GM12864 (cell line): ENCODE measurements at regions not wholly inside any gene's neighbourhood (a gene's known extent, or its start where the extent isn't known, plus 50 kb on each side); places are given as distances from the start of the nearest gene placed in this dataset.

Experiments used
- DNase-seq: peaks from one replicate; pipeline ENCODE4 v3.0.0-alpha.2; 2011; ENCODE audit warnings: low read depth
- H3K4me3 ChIP-seq: 2 replicates; pipeline ENCODE4 v1.5.1; 2011; ENCODE audit warnings: mild to moderate bottlenecking, low read depth, low read length, control low read depth
- TF ChIP-seq, protein P1 (sequence below): IDR thresholded peaks from 2 replicates; pipeline ENCODE4 v1.5.1; 2011; ENCODE audit warnings: low read depth, mild to moderate bottlenecking, moderate library complexity, low read length, control low read depth, inconsistent platforms; ENCODE audit errors: missing control alignments

DNA sequence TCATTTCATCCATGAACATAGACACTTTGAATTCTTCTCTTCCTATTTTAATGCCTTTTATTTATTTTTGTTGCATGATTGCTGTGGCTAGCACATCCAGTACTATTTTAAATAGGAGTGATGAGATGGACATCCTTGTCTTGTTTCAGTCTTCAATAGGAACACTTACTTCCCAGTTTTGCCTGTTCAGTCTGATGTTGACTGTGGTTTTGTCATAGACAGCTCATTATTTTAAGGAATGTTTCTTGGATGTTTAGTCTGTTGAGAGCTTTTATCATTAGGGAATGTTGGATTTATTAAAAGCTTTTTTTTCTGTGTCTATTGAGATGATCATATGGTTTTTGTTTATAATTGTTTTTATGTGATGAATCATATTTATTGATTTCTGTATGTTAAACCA, 586.6 kb downstream of the SLITRK1 start:
- H3K4me3 ChIP-seq: no peak overlapping the region
- DNase-seq: no peak
- TF ChIP-seq, protein P1, sequence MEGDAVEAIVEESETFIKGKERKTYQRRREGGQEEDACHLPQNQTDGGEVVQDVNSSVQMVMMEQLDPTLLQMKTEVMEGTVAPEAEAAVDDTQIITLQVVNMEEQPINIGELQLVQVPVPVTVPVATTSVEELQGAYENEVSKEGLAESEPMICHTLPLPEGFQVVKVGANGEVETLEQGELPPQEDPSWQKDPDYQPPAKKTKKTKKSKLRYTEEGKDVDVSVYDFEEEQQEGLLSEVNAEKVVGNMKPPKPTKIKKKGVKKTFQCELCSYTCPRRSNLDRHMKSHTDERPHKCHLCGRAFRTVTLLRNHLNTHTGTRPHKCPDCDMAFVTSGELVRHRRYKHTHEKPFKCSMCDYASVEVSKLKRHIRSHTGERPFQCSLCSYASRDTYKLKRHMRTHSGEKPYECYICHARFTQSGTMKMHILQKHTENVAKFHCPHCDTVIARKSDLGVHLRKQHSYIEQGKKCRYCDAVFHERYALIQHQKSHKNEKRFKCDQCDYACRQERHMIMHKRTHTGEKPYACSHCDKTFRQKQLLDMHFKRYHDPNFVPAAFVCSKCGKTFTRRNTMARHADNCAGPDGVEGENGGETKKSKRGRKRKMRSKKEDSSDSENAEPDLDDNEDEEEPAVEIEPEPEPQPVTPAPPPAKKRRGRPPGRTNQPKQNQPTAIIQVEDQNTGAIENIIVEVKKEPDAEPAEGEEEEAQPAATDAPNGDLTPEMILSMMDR: no peak

DNA sequence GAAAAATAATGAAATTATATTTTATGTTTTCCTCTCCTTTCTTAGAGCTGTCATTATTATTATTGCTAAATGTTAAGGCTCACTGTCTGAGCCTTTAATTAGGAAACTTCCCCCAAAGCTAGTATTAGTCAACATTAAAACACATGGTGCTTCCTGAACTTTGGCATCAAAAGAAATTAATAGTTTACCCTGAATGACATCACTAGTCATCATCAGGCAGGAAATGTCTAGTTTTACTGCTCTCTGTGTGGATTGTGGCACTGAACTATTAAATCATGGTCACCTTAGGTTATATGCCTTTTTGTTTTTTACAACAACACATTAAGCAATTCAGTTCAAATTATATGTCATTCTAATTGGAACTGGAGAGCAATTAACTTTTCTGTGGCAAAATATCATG, 595.5 kb downstream of the SLITRK1 start:
- no peak overlapping the region for H3K4me3 ChIP-seq
- TF ChIP-seq, protein P1: no peak
- DNase-seq: no peak

DNA sequence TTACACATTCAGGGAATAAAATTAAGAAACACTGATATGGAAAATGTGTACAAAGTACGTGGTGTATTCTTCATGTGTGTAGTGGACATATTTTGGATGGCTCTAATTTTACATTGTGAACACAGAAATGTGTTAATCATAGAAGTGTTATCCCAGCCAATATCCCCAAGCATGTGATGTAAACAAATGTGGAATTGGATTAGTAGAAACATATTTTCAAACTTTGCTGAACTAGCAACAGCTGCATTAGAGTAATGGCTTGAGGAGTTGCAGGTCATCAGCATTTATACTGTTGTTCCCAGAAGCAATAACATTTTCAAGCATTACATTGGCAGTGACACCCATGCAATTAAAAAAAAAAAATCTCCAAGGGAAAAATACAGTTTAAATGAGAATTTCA, 600.6 kb downstream of the SLITRK1 start:
- TF ChIP-seq, protein P1: no peak
- no peak overlapping the region for H3K4me3 ChIP-seq
- no peak for DNase-seq

DNA sequence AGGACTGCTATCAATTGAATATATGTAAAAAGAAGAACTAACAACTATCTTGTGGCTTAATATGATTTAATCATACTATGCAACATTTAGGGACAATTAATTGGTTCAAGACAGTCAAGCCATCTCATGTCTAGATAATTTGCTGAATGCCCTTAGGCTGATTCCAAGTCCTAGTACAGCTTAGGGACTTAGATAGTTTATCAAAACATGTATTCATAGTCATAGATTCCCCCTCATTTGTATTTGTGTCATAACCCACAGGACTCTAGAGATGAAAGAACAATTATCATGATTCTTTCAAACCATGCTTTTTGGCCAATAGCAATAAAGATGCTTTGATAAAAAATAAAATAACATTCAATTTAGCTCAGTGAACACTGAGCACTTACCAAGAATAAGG, 607.6 kb downstream of the SLITRK1 start:
- TF ChIP-seq, protein P1: no peak
- no peak overlapping the region for H3K4me3 ChIP-seq
- no peak for DNase-seq

DNA sequence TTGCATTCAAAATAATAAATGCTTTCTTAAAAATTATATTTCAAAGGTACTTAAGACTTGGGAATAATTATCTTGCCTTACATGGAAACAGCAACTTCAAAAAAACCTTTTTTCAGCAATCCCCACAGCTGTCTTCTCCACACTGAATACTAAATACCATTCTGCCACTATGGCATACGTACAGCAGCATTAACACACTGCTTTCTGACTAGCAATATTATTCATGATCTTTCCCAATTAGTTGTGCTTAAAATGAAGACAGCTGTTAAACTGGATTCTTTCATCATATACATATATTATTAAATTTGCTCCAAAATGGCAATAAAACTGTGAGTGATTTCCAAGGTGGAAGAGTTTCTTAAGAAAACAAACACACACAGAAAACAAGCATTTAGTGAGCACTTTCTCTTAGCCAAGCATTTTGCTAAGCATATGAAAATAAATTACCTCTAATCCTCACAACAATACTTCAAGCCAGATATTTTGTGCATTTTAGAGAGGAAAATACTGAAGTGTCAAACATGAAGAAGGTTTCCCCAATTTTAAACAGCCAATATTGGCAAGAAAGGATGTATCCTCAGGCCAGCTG, 609.5 kb downstream of the SLITRK1 start:
- DNase-seq: no peak
- TF ChIP-seq, protein P1: no peak
- H3K4me3 ChIP-seq: no peak overlapping the region

DNA sequence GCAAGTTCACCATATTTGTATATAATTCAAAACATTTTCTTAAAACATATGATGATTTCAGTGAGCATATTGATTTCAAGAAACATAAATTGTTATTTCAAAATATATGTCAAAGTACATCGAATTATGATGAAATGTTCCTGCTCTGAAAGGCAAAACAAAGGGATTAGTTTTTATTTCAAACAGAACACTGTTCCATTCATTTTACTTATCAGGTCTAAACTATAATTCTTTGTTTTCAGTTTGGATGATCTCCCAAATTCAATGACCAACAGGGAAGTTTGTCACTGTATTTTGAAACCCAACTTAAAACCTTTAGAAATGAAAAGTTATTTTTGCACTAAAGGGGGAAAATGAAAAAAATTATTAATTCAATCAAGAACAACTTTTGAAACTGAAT, 610.2 kb downstream of the SLITRK1 start:
- TF ChIP-seq, protein P1: no peak
- H3K4me3 ChIP-seq: no peak overlapping the region
- DNase-seq: no peak

DNA sequence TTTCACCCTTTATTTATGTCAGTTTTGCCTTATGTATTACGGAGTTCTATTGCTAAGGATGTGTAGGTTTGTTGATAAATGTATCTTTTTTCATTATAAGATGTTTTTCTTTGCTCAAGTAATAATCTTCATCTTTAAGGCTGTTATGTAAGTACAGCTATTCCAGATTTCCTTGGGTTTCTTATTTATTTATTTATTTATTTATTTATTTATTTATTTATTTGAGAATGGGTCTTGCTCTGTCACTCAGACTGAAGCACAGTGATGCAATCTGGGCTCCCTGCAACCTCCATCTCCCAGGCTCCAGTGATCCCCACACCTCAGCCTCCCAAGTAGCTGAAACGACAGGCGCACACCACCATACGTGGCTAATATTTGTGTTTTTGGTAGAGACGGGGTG, 617.0 kb downstream of the SLITRK1 start:
- TF ChIP-seq, protein P1: no peak
- no peak for DNase-seq
- no peak overlapping the region for H3K4me3 ChIP-seq
